Mesodermal cell (in vitro differentiated cells): ENCODE measurements at regions not wholly inside any gene's neighbourhood (a gene's known extent, or its start where the extent isn't known, plus 50 kb on each side); places are given as distances from the start of the nearest gene placed in this dataset.
"Not testable (repeated sequence)": the region's sequence is repeated elsewhere in the genome, so short reads cannot be mapped to it uniquely, and the experiment has no call there.

Experiments used
- H3K27ac ChIP-seq: 2 replicates; pipeline ENCODE4 v1.7.0; 2013; ENCODE audit warnings: mild to moderate bottlenecking, low read depth, low read length, moderate library complexity; ENCODE audit not compliant: severe bottlenecking
- H3K36me3 ChIP-seq: 2 replicates; pipeline ENCODE4 v1.7.1; 2013; ENCODE audit warnings: mild to moderate bottlenecking, low read length, moderate library complexity; ENCODE audit not compliant: control insufficient read depth, insufficient read depth
- H3K4me1 ChIP-seq: one replicate; pipeline ENCODE4 v1.7.1; 2013; ENCODE audit warnings: mild to moderate bottlenecking, low read length; ENCODE audit not compliant: insufficient read depth, control insufficient read depth, poor library complexity, severe bottlenecking
- H3K4me3 ChIP-seq: 2 replicates; pipeline ENCODE4 v1.7.0; 2013; ENCODE audit warnings: low read length, control low read depth, mild to moderate bottlenecking; ENCODE audit not compliant: insufficient read depth, poor library complexity, severe bottlenecking; ENCODE audit errors: extremely low read depth
- H3K9me3 ChIP-seq: 2 replicates; pipeline ENCODE4 v1.7.1; 2013; ENCODE audit warnings: mild to moderate bottlenecking, low read length, moderate library complexity; ENCODE audit not compliant: control insufficient read depth
- WGBS, 2 experiments: methylation state at CpG; one replicate each; pipeline ENCODE4 v1.1.5; 2013; ENCODE audit warnings: missing lambda C conversion rate in 2 of 2; ENCODE audit not compliant: insufficient coverage in 2 of 2; 5-methylcytosine and 5-hydroxymethylcytosine counted together

- Histone ChIP-seq H3K27ac (no peak overlapping the region), H3K4me3 (no peak overlapping the region)
- WGBS, 2 experiments, result 78 to 88% methylated on average over 1 of the region's 1 CpG
Measured at GRCh38 chr2:200186002-200186401, 120.5 kb upstream of the SPATS2L start.

GRCh38 chr2:200188876-200189275 lies 117.6 kb upstream of the SPATS2L start:
- no peak overlapping the region for H3K4me3 ChIP-seq
- no CpG with 5 or more reads among the region's 3 CpGs for WGBS, 2 experiments
- H3K27ac ChIP-seq, result no peak overlapping the region
- no peaks in the 10 kb centered on the region for H3K4me1 ChIP-seq
- H3K36me3 ChIP-seq, result no peaks in the 10 kb centered on the region
- H3K9me3 ChIP-seq, result no peaks in the 10 kb centered on the region

More at GRCh38 chr2:200186002-200186401, 120.5 kb upstream of the SPATS2L start:
- H3K4me1 ChIP-seq, result no peaks in the 10 kb centered on the region
- no peaks in the 10 kb centered on the region for H3K36me3 ChIP-seq
- H3K9me3 ChIP-seq, result no peaks in the 10 kb centered on the region

GRCh38 chr2:200189964-200190363 lies 116.5 kb upstream of the SPATS2L start:
- Histone ChIP-seq H3K27ac (no peak overlapping the region), H3K36me3 (no peaks in the 10 kb centered on the region), H3K9me3 (no peaks in the 10 kb centered on the region), H3K4me1 (no peaks in the 10 kb centered on the region), H3K4me3 (no peak overlapping the region)
- 65 to 100% methylated on average over 2 of the region's 2 CpGs for WGBS, 2 experiments

GRCh38 chr2:200193331-200193730 lies 113.2 kb upstream of the SPATS2L start:
- H3K9me3 ChIP-seq, result no peaks in the 10 kb centered on the region
- H3K4me1 ChIP-seq, result no peaks in the 10 kb centered on the region
- no peak overlapping the region for H3K27ac ChIP-seq
- WGBS, 2 experiments, result 86 to 100% methylated on average over 1 to 3 of the region's 3 CpGs
- H3K4me3 ChIP-seq, result no peak overlapping the region
- no peaks in the 10 kb centered on the region for H3K36me3 ChIP-seq

GRCh38 chr2:200193791-200194190 lies 112.7 kb upstream of the SPATS2L start:
- no peak overlapping the region for H3K4me3 ChIP-seq
- WGBS, 2 experiments, result 95 to 100% methylated on average over 3 to 4 of the region's 5 CpGs
- no peaks in the 10 kb centered on the region for H3K4me1 ChIP-seq
- H3K27ac ChIP-seq, result no peak overlapping the region
- no peaks in the 10 kb centered on the region for H3K36me3 ChIP-seq
- H3K9me3 ChIP-seq, result no peaks in the 10 kb centered on the region

GRCh38 chr2:200194746-200195145 lies 111.7 kb upstream of the SPATS2L start:
- no peaks in the 10 kb centered on the region for H3K9me3 ChIP-seq
- H3K4me1 ChIP-seq, result no peaks in the 10 kb centered on the region
- 90% methylated on average over 2 of the region's 4 CpGs; no CpG with 5 or more reads in 1 of the 2 experiments for WGBS, 2 experiments

DNA sequence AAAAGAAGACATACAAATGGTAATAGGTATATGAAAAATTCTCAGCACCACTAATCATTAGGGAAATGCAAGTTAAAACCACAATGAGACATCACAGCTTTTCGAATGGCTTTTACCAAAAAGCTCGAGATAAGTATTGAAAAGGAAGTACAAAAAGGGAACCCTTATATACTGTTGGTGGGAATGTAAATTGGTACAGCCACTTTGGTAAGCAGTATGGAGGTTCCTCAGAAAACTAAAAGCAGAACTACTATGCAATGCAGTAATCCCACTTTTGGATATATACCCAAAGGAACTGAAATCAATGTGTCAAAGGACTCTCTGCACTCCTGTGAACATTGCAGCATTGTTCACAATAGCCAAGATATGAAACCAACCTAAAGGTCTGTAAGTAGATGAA lies 107.5 kb upstream of the SPATS2L start:
- Histone ChIP-seq H3K4me3 (no peak overlapping the region), H3K4me1 (peaks cover 5% of the 10 kb centered on the region), H3K9me3 (no peaks in the 10 kb centered on the region), H3K36me3 (no peaks in the 10 kb centered on the region), H3K27ac (no peak overlapping the region)
- WGBS, 2 experiments, result 95% methylated on average over 2 of the region's 2 CpGs; no CpG with 5 or more reads in 1 of the 2 experiments

More at GRCh38 chr2:200194746-200195145, 111.7 kb upstream of the SPATS2L start:
- H3K4me3 ChIP-seq, result no peak overlapping the region
- H3K27ac ChIP-seq, result no peak overlapping the region
- no peaks in the 10 kb centered on the region for H3K36me3 ChIP-seq

- H3K4me1 ChIP-seq, result peaks cover 5% of the 10 kb centered on the region
- no peaks in the 10 kb centered on the region for H3K9me3 ChIP-seq
- no peaks in the 10 kb centered on the region for H3K36me3 ChIP-seq
- H3K4me3 ChIP-seq, result no peak overlapping the region
- 94 to 100% methylated on average over 3 of the region's 4 CpGs for WGBS, 2 experiments
- no peak overlapping the region for H3K27ac ChIP-seq
Measured at GRCh38 chr2:200199576-200200263, 106.8 kb upstream of the SPATS2L start.

GRCh38 chr2:200201839-200202238 lies 104.7 kb upstream of the SPATS2L start:
- not testable (repeated sequence) for H3K4me3 ChIP-seq, H3K36me3 ChIP-seq, H3K4me1 ChIP-seq, H3K27ac ChIP-seq, H3K9me3 ChIP-seq
- WGBS, 2 experiments, result 56 to 61% methylated on average over 3 of the region's 4 CpGs

DNA sequence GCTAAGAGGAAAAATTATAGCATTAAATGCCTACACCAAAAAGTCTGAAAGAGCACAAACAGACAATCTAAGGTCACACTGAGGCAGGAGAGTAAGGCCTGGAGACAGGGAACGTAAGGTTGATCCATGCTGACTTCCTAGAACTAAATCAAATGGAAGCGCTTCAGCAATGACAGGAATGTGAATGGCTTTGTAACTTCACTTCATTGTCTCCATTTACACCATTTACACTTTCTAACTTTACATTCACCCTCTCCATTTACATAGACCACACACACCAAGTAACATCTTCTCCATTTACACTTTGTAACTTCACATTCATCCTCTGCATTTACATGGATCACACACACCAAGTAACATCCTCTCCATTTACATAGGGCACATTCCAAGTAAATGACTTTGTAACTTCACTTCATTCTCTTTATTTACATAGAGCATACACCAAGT lies 103.1 kb upstream of the SPATS2L start:
- Histone ChIP-seq H3K4me1 (peaks cover 5% of the 10 kb centered on the region), H3K36me3 (no peaks in the 10 kb centered on the region), H3K9me3 (no peaks in the 10 kb centered on the region), H3K4me3 (no peak overlapping the region), H3K27ac (no peak overlapping the region)
- 33 to 60% methylated on average over 1 to 2 of the region's 2 CpGs for WGBS, 2 experiments

GRCh38 chr2:200208041-200208440 lies 98.5 kb upstream of the SPATS2L start:
- no peak overlapping the region for H3K27ac ChIP-seq
- peaks cover 5% of the 10 kb centered on the region for H3K4me1 ChIP-seq
- no peaks in the 10 kb centered on the region for H3K9me3 ChIP-seq
- no CpG with 5 or more reads among the region's 3 CpGs for WGBS, 2 experiments
- no peaks in the 10 kb centered on the region for H3K36me3 ChIP-seq
- H3K4me3 ChIP-seq, result no peak overlapping the region
